Breast epithelium (tissue), 4 donors: ENCODE measurements at regions not wholly inside any gene's neighbourhood (a gene's known extent, or its start where the extent isn't known, plus 50 kb on each side); places are given as distances from the start of the nearest gene placed in this dataset.

Source experiments
- DNase-seq, 2 donors: peaks; one replicate each; pipeline ENCODE4 v3.0.0-alpha.2; 2019; ENCODE audit warnings: low spot score in 2 of 2
- H3K27ac ChIP-seq, 2 donors: fragments of 200-600 bp; sonication (generic) in 1 of 2; one replicate each; pipeline ENCODE4 v1.5.1; 2016 to 2019; ENCODE audit warnings: mild to moderate bottlenecking in 1 of 2
- H3K27me3 ChIP-seq, 2 donors: fragments of 200-600 bp; sonication (generic) in 1 of 2; one replicate each; pipeline versions ENCODE4 v1.5.1 to v1.6.0; 2017 to 2019; ENCODE audit warnings: control low read depth in 1 of 2, mild to moderate bottlenecking in 1 of 2
- H3K36me3 ChIP-seq: fragments of 200-600 bp; one replicate; pipeline ENCODE4 v1.5.1; 2019
- H3K4me1 ChIP-seq, 2 donors: fragments of 200-600 bp; sonication (generic); one replicate each; pipeline ENCODE4 v1.5.1; 2016 to 2019; ENCODE audit warnings: control low read depth in 1 of 2
- H3K4me3 ChIP-seq, 3 donors: fragments of 200-600 bp; sonication (generic); 1 replicate in 2 of 3; 2 replicates in 1 of 3; pipeline ENCODE4 v1.5.1; 2016 to 2019; ENCODE audit warnings: mild to moderate bottlenecking in 3 of 3, moderate library complexity in 2 of 3
- H3K9me3 ChIP-seq, 2 donors: fragments of 200-600 bp; sonication (generic) in 1 of 2; one replicate each; pipeline ENCODE4 v1.5.1; 2016 to 2019; ENCODE audit warnings: control low read depth in 1 of 2
- POLR2A ChIP-seq: fragments of 450-650 bp; IDR thresholded peaks from one replicate; pipeline ENCODE4 v1.6.1; 2016; ENCODE audit warnings: antibody characterized with exemption, mild to moderate bottlenecking, moderate library complexity
- POLR2AphosphoS5 ChIP-seq, 3 donors: sonication (generic); formaldehyde crosslinking; IDR thresholded peaks; one replicate each; pipeline ENCODE4 v1.6.1; 2017; ENCODE audit warnings: antibody characterized with exemption in 3 of 3
- intact Hi-C: fragments of 100-400 bp; cut with DNase I; formaldehyde crosslinking; loops from one replicate; pipeline ENCODE4 v1.15.1; 2023; ENCODE audit warnings: low total_unique reads
- TF ChIP-seq, protein P1 (sequence below), 3 donors: fragments of 450-650 bp; IDR thresholded peaks; one replicate each; pipeline ENCODE4 v1.5.1; 2016 to 2017; ENCODE audit warnings: antibody characterized with exemption in 3 of 3, mild to moderate bottlenecking in 3 of 3, moderate library complexity in 3 of 3

DNA sequence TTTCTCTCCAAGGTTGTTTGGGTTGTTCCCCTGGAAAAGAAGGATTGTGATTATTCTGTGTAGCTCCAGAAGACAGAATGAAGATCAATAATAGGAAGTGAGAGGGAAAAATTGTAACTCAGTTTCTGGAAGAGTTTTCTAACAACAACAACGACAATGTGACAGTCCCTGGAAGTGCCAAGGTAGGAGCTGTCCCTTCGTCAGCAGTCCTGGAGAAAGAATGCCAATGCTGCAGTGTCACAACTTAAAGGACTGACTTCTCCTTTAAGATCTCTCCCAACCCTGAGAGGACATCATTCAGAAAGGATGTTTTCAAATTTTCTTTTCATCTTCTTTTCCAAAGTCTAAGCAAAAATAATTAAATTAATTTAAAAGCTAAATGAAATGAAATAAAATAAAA, 136.4 kb upstream of the GAP43 start:
- TF ChIP-seq, protein P1, sequence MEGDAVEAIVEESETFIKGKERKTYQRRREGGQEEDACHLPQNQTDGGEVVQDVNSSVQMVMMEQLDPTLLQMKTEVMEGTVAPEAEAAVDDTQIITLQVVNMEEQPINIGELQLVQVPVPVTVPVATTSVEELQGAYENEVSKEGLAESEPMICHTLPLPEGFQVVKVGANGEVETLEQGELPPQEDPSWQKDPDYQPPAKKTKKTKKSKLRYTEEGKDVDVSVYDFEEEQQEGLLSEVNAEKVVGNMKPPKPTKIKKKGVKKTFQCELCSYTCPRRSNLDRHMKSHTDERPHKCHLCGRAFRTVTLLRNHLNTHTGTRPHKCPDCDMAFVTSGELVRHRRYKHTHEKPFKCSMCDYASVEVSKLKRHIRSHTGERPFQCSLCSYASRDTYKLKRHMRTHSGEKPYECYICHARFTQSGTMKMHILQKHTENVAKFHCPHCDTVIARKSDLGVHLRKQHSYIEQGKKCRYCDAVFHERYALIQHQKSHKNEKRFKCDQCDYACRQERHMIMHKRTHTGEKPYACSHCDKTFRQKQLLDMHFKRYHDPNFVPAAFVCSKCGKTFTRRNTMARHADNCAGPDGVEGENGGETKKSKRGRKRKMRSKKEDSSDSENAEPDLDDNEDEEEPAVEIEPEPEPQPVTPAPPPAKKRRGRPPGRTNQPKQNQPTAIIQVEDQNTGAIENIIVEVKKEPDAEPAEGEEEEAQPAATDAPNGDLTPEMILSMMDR (IDR thresholded peaks at IDR 0.05) = no peak
- TF ChIP-seq POLR2AphosphoS5 (IDR thresholded peaks at IDR 0.05) (no peak), POLR2A (no peak)
- Histone ChIP-seq H3K4me1 (no peaks in the 10 kb centered on the region), H3K4me3 (no peak overlapping the region), H3K9me3 (no peaks in the 10 kb centered on the region), H3K27ac (no peak overlapping the region), H3K36me3 (no peaks in the 10 kb centered on the region), H3K27me3 (no peaks in the 10 kb centered on the region)
- intact Hi-C loops = no loop called here
- no peak for DNase-seq

DNA sequence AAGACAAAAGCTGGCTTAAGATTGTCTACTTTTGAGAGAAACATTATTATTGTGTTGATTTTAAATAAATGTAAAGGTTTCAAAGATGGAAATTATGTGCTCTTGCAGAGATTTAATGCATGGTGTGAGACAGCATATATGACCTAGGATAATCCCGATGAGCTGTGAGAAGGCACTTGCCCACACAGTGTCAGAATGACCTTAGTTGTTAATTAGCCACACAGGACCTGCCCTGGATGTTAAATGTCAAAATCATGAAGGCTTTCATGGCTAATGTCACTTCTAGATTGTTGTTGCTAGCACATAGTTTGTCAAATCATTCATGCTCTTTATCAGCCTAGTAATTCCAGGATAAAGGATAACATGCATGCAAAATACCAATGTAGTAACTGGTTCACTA, 135.3 kb upstream of the GAP43 start:
- Histone ChIP-seq H3K36me3 (no peaks in the 10 kb centered on the region), H3K27me3 (no peaks in the 10 kb centered on the region), H3K4me1 (no peaks in the 10 kb centered on the region), H3K4me3 (no peak overlapping the region), H3K27ac (no peak overlapping the region), H3K9me3 (no peaks in the 10 kb centered on the region)
- TF ChIP-seq, protein P1 (IDR thresholded peaks at IDR 0.05) = no peak
- TF ChIP-seq POLR2A (no peak), POLR2AphosphoS5 (IDR thresholded peaks at IDR 0.05) (no peak)
- intact Hi-C loops = no loop called here
- no peak for DNase-seq

DNA sequence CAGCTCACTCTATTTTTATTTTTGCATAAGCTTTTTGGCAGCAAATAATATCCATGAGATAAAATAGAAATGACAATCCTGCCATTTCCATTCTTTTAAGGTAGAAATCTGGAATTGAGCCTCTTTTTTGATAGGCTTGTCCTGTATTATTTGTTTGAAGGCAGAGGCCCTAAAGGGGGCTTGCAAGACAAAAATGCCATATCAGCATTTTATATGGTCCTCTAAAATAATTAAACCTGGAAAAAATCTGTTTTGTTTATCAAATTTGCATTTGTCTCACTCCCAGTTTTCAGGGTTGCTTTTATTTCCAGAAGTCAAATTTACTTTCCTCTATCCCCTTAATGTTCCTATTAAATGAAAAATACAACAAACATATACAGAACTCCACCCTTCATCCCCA, 134.9 kb upstream of the GAP43 start:
- no peak for TF ChIP-seq POLR2A
- TF ChIP-seq, protein P1 (IDR thresholded peaks at IDR 0.05) = no peak
- no peak for TF ChIP-seq POLR2AphosphoS5 (IDR thresholded peaks at IDR 0.05)
- Histone ChIP-seq H3K27me3 (no peaks in the 10 kb centered on the region), H3K27ac (no peak overlapping the region), H3K9me3 (no peaks in the 10 kb centered on the region), H3K36me3 (no peaks in the 10 kb centered on the region), H3K4me1 (no peaks in the 10 kb centered on the region), H3K4me3 (no peak overlapping the region)
- intact Hi-C loops = no loop called here
- DNase-seq = no peak

DNA sequence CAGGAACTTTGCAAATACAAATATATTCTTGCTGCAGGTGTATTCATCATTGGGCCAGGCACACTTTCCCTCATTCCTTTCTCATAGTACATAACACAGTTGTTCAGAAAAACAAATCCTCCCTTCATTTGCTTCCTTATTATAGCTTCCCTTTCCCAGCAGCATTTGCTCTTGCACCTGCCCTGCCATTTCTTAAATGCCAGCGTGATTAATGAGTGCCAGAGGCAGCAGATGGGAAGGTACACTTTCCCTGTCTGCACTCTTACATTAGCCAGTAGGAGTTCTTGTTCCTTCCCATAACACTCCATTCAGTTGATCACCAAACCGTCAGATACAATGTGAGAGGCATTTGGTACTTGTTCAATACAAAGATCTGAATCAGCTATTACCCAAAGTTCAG, 128.5 kb upstream of the GAP43 start:
- intact Hi-C loops = no loop called here
- no peaks in the 10 kb centered on the region for H3K36me3 ChIP-seq

DNA sequence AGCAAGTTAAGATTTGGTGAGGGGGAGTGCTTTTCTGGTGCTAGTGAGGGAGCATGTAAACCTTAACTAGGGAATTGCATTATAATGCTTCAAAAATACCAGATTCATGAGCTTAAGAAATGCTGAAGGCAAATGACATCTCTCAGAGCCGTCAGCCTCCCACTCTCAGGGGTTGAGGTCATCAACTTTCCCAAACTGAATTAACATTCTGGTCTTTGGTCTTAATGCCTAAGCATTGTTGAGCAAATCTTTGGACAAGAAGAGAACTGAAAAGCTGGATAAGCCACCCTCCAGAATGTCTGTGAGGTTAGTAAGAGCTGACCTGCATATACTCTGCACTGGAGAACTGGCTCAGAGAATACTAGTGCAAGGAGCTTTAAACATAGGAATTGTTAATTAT, 124.9 kb upstream of the GAP43 start:
- Histone ChIP-seq H3K4me1 (no peaks in the 10 kb centered on the region), H3K27ac (no peak overlapping the region), H3K36me3 (no peaks in the 10 kb centered on the region), H3K4me3 (no peak overlapping the region), H3K27me3 (no peaks in the 10 kb centered on the region), H3K9me3 (no peaks in the 10 kb centered on the region)
- TF ChIP-seq POLR2A (no peak), POLR2AphosphoS5 (IDR thresholded peaks at IDR 0.05) (no peak)
- no peak for DNase-seq
- intact Hi-C loops = no loop called here

More for the DNA sequence above, 128.5 kb upstream of the GAP43 start:
- Histone ChIP-seq H3K27ac (no peak overlapping the region), H3K4me1 (no peaks in the 10 kb centered on the region), H3K4me3 (no peak overlapping the region), H3K9me3 (no peaks in the 10 kb centered on the region), H3K27me3 (no peaks in the 10 kb centered on the region)
- DNase-seq = no peak
- TF ChIP-seq POLR2A (no peak), POLR2AphosphoS5 (IDR thresholded peaks at IDR 0.05) (no peak)
- TF ChIP-seq, protein P1 (IDR thresholded peaks at IDR 0.05) = no peak

DNA sequence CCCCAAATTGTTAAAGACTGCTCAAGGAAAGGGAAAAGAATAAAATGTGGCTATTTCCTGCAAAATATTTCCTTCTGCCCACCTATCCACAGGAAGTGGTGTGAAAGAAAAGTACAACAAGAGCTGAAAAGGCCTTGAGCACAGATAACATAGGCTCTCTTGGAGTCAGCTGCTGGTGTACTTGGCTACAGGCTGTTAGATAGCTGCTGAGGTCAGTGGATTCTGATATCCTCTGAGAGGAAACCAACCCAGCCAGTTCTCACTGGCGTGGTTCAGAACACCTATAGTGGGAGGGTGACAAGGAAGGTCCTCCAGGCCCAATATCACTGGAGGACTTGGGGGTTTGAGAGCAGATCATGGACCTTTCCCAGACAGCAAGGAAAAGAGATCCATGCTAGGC, 124.4 kb upstream of the GAP43 start:
- Histone ChIP-seq H3K36me3 (no peaks in the 10 kb centered on the region), H3K4me1 (no peaks in the 10 kb centered on the region), H3K4me3 (no peak overlapping the region), H3K27ac (no peak overlapping the region), H3K27me3 (no peaks in the 10 kb centered on the region), H3K9me3 (no peaks in the 10 kb centered on the region)
- TF ChIP-seq POLR2A (no peak), POLR2AphosphoS5 (IDR thresholded peaks at IDR 0.05) (no peak)
- TF ChIP-seq, protein P1 (IDR thresholded peaks at IDR 0.05) = no peak
- intact Hi-C loops = no loop called here
- no peak for DNase-seq
